ENCODE measurements at regions not wholly inside any gene's neighbourhood (a gene's known extent, or its start where the extent isn't known, plus 50 kb on each side); places are given as distances from the start of the nearest gene placed in this dataset.

GRCh38 chr7:156121956-156122355 lies 309.7 kb upstream of the SHH start:
- TF ChIP-seq, protein P1, sequence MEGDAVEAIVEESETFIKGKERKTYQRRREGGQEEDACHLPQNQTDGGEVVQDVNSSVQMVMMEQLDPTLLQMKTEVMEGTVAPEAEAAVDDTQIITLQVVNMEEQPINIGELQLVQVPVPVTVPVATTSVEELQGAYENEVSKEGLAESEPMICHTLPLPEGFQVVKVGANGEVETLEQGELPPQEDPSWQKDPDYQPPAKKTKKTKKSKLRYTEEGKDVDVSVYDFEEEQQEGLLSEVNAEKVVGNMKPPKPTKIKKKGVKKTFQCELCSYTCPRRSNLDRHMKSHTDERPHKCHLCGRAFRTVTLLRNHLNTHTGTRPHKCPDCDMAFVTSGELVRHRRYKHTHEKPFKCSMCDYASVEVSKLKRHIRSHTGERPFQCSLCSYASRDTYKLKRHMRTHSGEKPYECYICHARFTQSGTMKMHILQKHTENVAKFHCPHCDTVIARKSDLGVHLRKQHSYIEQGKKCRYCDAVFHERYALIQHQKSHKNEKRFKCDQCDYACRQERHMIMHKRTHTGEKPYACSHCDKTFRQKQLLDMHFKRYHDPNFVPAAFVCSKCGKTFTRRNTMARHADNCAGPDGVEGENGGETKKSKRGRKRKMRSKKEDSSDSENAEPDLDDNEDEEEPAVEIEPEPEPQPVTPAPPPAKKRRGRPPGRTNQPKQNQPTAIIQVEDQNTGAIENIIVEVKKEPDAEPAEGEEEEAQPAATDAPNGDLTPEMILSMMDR (IDR thresholded peaks at IDR 0.05; ENCODE audit: insufficient read depth, low read depth, low read length) = no peak
- no peak for TF ChIP-seq EZH2 (IDR thresholded peaks at IDR 0.05; ENCODE audit: insufficient read depth, low read length)
